GM18858 (cell line): ENCODE measurements at regions not wholly inside any gene's neighbourhood (a gene's known extent, or its start where the extent isn't known, plus 50 kb on each side); places are given as distances from the start of the nearest gene placed in this dataset.
A peak's percentile ranks its signal among the peaks of the same experiment; 100 is the strongest.
"Not testable (repeated sequence)": the region's sequence is repeated elsewhere in the genome, so short reads cannot be mapped to it uniquely, and the experiment has no call there.

Experiments
- ATAC-seq: cut with Tn5 transposase; IDR thresholded peaks from one replicate; pipeline ENCODE4 v1.9.1; 2021; ENCODE audit not compliant: unreplicated experiment

- ATAC-seq, result no peak
Measured at GRCh38 chr14:101616202-101616601, 54.9 kb downstream of the DIO3 start.

GRCh38 chr14:101619484-101619883, 58.2 kb downstream of the DIO3 start:
- no peak for ATAC-seq

- no peak for ATAC-seq
Measured at GRCh38 chr14:101620031-101620788, 58.9 kb downstream of the DIO3 start.

DNA sequence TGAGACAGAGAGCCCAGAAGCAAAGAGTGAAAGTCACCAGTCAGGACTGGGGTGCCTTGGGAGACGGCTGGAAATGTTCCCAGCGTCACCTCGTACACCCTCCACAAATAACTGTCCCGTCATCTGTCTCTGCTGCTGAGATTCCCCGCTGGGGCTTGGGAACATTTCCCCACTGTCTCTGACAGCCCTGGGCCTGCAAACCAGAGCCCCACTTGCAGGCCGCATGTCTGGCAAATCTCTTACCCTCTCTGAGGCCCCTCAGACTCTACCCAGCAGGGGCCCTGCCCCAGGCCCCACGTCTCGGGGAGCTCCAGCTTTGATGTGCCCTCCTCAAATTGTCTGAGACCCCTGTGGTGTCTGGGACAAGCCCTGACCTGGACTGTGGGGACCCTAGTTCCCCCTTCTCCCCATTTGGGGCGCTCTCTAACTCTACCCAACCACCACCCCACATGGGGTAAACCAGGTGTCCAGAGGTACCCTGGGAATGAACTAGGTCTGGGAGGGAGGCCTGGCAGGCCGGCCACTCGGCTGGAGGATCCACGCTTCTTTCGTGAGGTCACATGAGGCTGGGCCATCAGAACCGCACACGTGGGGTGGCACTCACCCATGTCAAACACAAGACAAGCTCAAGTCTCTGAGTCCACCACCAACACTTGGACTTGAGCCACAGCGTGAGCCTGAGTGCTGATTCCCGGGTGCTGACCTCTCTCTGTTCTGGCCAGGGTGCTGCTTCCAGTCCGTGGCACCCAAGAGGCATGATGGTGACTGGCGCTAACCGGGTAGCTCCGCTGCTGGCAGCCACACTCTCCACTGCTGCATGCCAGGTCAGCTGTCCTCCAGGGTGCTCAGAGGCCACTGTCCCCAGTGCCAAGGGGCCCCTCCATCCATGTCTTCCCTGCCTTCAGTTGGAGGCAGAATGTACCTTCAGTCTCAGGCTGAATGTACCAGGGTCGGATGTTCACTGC, 59.8 kb downstream of the DIO3 start:
- ATAC-seq, result no peak

DNA sequence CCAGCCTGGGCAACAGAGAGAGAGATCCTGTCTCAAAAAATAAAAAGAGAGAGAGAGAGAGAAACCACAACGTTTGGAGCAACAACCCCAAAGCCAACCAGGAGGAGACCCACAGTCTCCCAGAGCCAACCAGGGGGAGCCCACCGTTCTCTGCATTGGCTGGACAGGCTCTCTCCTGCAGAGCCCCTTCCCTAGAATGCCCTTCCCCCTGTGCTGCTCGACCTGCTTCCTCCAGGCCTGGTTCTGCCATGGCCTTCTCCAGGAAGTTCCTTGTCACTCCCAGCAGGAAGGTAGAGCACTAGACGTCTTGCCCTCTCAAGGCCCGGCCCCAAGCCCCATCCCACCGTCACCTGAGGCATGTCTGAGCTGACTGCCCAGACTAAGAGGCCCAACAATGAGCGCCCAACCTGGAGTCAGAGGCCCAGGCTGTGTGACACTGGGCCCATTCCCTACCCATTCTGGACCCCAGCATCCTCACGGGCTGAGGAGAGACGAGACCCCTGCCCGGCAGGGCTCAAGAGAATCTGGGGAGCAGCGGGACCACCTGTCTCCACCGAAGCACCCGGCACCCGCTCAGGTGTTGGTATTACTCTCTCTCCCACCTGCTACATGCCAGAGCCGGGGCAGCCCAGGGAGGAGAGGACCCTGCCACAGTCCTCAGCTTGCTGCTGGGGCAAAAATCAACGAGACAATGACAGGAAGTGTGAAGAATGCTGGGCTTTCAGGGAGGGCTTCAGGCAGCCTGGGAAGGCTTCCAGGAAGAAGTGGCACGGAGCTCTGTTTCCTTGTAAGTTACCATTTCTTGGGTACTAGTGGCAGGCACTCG, 61.2 kb downstream of the DIO3 start:
- ATAC-seq, result no peak

- no peak for ATAC-seq
Measured at GRCh38 chr14:101623077-101623372, 61.7 kb downstream of the DIO3 start.

DNA sequence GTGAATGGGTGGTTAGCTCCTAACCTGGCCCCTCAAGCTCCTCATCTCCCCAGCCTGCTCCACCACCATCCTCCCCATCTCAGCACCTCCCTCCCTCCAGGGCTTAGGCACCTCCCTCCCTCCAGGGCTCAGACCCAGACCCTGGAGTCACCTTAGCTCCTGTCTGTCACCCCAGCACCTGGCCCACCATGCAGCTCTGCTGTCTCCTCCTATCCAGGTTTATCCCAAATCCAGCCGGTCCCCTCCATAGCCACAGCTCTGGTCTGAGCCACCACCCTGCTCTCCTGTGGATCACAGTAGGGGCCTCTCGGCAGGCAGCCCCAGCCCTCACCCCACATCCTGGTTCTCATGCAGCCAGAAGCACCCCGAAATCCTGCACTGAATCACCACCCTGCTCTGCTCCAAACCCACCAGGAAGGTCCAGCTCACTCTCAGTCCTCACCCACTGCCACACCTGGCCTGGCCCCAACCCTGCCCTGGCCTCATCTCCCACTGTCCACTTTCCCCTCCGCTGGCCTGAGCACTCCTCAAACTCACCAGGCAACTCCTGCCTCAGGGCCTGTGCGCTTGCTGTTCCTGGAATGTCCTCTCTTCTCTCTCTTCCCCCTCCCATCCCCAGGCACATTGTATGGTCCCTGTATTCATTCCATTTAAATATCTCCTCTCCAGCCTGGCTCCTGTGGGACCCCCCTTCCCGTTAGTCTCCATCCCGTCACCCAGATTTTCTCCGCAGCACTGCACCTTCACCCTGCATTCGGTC, 62.6 kb downstream of the DIO3 start:
- ATAC-seq, result no peak

- no peak for ATAC-seq
Measured at GRCh38 chr14:101624536-101624935, 63.2 kb downstream of the DIO3 start.

- no peak for ATAC-seq
Measured at GRCh38 chr14:101625336-101626097, 64.2 kb downstream of the DIO3 start.

DNA sequence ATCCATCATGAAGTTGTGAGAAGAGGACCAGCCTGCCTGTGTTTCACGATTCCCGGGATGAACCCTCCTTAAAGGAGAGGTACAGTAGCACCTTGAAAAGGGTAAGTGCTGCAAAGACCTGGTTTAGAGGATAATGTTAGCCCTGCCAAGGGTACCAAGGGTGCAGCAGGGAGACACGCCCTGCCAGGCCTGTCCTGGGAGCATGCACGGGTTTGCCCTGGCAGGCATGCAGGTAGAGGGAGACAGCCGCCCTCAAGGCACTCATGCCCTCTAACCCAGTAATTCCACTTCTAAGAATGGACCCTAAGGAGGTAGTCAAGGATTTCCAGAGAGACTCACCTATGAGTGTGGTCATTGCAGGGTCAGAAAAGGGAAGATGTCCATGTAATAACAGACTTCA, 65.0 kb downstream of the DIO3 start:
- no peak for ATAC-seq

DNA sequence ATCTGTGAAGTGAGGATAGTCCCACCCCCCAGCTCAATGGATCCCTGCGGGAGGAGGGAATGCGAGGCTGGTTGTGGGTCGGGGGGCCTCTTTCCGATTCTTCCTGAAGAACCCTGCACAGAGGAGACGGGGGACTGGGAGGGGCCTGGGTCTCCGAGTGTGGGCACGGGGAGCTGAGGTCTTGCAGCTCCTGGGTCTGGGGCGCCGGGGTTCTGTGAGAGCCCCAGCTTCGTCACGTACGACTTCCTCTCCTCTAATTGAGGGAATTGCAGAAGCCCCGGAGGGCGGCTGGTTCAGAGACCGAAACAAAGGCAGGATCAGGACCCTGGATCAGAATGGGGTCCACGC, 66.6 kb downstream of the DIO3 start:
- no peak for ATAC-seq

GRCh38 chr14:101628471-101628966, 67.2 kb downstream of the DIO3 start:
- ATAC-seq, result peak; percentile 66

GRCh38 chr14:101628975-101629374, 67.7 kb downstream of the DIO3 start:
- ATAC-seq, result no peak

GRCh38 chr14:101630056-101630965, 69.0 kb downstream of the DIO3 start:
- ATAC-seq, result no peak

- ATAC-seq, result no peak
Measured at GRCh38 chr14:101631199-101631598, 69.9 kb downstream of the DIO3 start.

- ATAC-seq, result not testable (repeated sequence)
Measured at GRCh38 chr14:101631970-101632369, 70.7 kb downstream of the DIO3 start.

DNA sequence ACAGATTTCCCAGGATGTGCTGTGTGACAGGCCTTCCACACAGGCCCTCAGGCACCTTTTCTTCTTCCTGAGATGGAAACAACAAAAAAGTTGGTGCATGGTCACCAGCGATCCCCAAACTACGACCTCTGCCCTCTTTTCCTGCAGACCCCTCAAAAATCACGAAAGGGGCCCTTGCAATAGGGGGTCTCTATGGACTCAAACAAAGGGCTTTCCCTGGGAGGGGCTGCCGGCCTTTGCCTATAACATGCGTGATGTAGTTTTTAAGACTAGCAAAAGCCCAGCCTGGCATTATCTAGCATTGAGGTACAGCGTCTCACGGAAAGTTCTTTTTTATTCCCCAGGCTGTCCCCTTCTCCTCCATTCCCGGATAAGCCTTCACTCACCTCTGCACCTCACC, 71.2 kb downstream of the DIO3 start:
- no peak for ATAC-seq

DNA sequence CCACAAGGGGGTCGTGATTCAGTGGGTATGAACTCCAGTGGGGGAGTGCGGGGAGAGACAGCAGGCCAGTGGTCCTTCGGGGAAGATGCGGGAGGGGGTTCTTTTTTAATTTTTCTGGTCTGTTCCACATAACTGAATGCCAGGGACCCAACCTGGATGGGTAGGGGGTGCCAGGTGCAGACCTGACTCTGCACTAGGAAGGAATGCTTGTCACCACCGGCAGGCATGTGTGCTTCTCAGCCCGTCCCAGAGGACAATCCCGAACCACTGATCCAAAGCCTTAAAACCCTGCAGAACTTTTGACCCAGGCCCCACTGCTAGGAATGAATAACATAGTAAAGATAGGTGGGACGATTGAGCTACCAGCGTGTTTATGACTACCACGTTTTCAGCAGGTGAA, 72.0 kb downstream of the DIO3 start:
- ATAC-seq, result no peak
